ENCODE measurements at regions not wholly inside any gene's neighbourhood (a gene's known extent, or its start where the extent isn't known, plus 50 kb on each side); places are given as distances from the start of the nearest gene placed in this dataset.

DNA sequence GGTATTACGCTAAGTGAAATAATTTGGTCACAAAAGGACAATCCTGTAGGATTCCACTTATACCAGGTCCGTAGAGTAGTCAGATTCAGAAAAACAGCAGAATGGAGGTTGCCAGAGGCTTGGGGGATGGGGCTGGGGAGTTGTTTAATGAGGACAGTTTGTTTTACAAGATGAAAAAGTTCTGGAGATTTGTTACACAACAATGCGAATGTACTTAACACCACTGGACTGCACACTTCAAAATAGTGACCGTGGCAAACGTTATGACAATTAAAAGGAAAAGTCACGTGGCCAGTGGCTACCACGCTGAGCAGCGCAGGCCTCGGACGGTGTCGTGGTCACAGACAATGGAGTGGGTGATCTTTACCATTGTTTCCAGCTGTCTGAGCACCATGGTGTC, 338.1 kb downstream of the SEC14L1 start:
- no peak for DNase-seq

DNA sequence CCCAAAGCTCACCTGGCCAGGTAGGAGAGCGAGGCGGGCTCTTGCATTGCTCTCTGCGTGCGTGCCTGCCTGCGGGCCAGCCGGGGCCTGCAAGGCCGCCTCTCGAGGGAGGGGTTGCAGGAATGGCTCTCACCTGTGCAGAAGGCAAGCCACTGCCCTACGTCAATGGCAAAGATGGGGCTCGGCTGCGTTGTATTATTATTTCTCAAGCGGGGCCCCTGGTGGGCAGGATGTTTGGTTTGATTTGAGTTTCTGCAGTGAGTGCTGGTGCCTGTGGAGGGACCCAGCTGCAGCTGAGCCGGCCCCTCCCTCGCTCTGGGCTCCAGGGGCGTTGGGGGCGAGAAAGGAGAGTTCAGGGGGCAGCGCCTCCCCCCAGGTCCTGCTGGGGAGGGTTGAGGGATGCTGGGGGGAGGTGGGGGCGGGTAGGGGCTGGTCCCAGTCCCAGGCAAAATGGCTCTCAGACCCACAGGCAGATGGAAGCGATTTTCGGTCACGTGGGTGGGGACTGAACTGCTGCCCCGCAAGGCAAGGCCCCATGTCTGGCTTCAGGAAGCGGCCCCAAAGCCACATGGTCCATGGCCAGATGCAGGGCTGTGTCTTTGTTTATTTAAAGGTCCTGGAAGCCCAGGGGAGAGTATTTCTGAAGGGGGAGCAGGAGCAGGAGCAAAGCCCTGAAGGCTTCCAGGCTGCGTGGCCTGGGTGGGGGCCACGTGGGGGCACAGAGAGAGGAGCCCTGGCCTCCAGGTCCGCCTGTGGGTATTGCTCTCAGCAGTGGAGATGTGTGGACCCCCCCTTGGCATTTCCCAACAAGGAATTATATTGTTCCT, 338.8 kb downstream of the SEC14L1 start:
- DNase-seq, result no peak

DNA sequence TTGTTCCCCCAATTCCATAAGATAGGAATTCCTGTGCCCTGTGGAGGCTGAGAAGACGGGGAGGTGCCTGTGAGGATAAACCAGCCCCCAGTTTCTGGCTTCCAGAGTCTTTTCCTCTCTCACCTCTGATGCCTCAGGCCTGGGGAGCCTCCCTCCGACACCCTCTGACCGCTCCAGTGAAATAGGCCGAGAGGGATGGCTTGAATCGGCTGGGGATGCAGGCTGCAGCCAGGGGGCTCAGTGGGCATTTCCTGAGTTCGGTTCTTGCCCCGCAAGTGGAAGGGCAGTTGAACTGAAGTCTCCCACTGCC, 339.4 kb downstream of the SEC14L1 start:
- no peak for DNase-seq

DNA sequence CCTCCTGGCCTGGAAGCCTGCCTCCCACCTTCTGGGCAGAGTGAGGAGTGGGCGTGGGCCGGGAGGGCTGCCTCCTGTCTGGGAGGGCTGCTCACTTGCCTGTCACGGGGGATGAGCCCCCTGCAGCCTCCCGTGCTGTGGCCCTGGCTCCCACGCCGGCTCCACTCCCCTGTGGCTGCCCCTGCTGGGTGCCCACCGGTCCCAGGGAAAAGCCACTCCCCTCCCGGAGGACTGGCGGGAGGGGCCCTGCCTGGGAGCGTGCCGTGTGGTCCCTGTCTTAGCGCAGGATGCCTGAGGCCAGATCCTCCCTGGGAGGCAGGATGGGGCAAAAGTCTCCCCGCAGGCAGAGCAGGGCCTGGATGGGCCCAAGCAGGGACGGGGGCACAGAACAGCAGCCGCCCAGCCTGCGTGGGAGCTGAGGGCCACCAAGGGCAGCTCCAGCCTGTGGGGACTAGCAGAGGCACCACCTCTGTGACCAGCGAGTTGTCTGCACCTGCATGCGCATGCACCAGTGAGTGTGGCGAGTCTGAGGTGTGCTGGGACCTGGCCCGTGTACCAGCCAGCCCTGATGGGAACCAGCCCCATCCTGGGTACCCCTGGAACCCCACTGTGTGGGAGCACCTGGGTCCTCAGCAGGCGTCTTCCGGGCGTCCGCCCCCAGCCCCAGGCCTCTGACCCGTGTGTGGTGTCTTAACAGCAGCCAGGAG, 339.9 kb downstream of the SEC14L1 start:
- DNase-seq, result no peak

DNA sequence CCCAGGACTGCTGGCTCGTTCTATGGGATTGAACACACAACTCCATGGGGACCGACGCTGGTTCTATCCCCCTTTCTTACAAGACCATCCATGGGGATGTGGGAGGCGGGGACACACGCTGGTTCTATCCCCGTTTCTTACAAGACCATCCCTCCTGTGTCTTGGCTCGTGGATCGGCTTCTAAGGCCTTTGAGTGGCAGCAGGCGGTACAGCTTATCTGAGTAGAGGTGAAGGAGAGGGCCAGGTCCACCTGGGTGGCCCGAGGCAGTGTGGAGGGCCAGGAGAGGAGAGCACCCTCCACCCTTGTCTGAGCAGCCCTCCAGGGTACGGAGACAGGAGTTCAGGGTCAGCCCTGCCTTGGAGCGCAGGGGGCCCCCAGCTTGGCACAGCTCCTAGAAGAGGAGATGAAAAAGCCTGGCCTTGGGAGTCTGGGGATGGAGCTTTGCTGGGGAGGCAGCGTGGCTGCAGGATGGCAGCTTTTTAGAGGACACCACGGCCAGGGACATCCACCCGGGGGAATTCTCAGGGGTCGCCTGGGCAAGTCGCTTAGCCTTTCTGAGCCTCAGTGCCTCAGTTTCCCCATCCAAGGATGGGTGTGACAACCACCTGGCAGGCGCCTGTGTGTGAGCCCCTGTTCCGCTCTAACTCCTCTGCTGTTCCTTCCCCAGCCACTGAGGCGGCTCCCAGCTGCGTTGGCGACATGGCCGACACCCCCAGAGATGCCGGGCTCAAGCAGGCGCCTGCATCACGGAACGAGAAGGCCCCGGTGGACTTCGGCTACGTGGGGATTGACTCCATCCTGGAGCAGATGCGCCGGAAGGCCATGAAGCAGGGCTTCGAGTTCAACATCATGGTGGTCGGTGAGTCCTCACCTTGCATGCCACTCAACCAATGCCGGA, 341.0 kb downstream of the SEC14L1 start:
- DNase-seq, result no peak

DNA sequence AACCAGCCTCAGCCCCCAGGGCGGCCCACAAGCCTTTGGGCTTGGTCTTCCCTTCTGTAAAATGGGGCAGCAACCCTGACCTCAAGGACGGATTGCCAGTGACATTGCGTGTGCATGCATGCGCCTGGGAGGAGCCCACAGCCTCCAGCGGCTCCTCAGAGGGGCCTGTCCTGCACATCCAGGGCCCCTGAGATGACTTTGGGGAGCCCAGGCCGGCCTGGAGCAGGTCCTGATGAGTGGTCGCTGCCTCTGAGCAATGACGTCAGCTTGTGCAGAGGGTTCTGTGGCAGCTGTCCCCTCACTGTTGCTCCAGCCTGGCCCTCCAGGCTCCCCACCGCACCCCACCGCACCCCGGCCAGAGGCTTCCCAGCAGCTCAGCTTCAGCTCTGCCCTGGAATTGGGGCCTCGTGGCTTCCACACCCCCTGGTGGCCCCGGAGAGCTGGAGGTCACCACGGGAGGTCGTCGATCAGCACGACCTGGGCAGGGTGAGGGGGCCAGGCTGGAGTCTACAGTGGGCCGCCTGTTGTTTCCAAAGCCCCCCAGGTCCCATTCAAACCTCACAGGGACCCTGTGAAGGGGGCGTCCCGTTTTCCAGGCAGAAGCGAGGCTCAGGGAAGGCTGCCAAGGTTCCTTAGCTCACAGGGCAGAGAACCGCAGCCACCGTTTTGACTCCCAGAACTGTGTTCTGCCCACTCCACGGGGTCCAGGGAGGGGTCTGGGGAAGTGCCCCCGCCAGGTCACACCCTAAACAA, 341.8 kb downstream of the SEC14L1 start:
- no peak for DNase-seq

DNA sequence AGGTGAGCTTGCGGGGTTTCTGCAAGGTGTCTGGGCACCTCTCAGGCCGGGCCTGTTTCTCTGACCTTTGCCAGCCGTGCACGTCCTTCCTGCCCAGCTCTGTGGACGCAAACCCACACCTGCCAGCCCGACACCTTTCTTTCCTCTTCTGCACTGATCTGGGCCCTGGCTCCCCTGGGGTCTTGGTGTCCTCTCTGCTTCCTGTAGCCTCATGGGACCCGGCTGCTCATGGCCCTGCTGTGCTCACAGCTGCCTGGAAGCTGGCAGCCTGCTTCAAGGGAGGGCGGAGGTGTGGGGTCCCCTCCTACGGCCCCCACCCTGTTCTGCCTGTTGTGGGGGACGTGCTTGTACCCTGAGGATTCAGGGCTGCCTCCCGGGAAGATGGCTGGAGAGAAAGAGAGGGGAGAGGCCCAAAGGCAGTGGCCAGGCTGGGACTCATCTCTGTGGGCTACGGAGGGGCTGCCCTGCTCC, 342.4 kb downstream of the SEC14L1 start:
- DNase-seq, result no peak

DNA sequence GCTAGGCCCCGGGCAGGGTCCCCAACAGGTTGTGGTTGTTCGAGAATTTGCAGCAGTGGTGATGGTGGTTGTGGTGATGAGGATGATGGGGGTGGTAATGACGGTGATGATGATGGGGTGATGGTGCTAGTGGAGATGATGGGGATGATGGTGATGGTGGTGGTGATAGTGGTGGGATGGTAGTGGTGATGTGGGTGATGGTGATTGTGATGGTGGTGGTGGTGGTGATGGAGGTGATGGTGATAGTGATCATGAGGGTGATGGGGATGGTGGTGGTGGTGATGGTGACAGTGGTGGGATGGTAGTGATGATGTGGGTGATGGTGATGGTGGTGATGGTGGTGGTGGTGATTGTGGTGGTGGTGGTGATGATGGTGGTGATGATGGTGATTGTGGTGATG, 343.3 kb downstream of the SEC14L1 start:
- no peak for DNase-seq

DNA sequence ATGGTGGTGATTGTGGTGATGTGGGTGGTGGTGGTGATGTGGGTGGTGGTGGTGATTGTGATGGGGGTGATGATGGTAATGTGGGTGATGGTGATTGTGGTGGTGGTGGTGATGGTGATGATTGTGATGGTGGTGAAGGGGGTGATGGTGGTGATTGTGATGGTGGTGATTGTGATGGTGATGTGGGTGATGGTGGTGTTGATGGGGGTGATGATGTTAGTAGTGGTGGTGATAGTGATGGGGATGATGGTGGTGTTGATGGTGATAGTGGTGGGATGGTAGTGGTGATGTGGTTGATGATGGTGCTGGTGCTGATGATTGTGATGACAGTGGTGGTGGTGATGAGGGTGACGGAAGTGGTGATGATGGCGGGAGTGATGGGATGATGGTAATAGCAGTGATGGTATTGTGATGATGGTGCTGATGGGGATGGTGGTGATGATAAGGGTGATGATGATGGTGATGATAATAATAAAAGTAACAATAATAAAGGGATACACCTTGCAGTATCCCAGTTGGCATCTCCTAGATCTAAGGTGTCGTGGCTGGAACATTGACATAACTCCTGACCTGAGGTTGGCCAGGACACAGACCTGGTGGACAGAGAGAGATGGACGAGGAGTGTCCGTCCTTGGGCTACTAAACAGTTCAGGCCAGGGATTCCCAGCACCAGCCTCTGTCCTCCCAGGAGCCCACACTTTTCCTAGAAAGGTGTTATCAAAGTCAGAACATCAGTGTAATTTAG, 344.5 kb downstream of the SEC14L1 start:
- DNase-seq, result peak; percentile 56

DNA sequence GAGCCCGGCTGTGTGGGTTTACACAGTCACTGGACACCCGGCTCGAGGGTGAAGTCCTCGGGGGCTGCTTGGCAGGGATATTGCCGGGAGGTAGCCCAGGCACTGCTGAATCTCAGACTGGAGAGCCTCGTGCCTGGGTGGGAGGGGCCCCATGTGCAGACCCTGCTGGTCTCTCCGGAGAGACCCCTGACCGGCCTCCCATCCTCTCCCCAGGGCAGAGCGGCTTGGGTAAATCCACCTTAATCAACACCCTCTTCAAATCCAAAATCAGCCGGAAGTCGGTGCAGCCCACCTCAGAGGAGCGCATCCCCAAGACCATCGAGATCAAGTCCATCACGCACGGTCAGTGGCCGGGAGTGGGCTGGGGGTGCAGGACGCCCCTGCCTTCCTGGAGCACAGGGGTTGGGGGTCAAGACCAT, 346.5 kb downstream of the SEC14L1 start:
- DNase-seq, result no peak

DNA sequence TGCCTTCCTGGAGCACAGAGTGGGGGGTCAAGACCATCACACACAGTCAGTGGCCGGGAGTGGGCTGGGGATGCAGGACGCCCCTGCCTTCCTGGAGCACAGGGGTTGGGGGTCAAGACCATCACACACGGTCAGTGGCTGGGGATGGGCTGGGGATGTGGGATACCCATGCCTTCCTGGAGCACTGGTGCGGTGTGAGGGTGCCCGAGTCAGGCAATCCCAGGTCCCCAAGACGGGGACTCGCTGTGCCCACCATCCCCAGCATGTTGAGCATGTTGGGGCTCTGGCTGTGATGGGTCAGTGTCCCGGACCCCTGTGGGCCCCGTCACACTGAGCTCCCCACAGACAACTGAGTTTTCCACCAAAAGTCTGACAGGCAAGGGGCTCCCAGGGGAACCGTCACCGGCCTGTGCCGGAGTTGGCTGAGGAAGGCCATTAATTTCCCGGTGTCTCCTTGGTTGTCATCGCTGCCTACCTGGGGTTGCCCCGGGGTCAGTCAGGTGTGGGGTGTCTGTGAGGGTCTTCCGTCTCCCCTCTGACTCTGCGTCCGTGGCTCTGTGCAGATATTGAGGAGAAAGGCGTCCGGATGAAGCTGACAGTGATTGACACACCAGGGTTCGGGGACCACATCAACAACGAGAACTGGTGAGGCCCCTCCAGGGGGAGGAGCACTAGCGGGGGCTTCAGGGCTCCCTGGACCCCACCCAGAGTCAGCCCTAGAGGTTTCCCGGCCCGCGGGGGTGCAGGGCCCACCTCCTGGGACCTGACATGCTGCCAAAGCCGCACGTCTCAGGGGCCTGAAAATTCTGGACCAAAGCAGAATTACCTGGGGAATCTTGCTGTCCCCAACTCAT, 347.1 kb downstream of the SEC14L1 start:
- no peak for DNase-seq

DNA sequence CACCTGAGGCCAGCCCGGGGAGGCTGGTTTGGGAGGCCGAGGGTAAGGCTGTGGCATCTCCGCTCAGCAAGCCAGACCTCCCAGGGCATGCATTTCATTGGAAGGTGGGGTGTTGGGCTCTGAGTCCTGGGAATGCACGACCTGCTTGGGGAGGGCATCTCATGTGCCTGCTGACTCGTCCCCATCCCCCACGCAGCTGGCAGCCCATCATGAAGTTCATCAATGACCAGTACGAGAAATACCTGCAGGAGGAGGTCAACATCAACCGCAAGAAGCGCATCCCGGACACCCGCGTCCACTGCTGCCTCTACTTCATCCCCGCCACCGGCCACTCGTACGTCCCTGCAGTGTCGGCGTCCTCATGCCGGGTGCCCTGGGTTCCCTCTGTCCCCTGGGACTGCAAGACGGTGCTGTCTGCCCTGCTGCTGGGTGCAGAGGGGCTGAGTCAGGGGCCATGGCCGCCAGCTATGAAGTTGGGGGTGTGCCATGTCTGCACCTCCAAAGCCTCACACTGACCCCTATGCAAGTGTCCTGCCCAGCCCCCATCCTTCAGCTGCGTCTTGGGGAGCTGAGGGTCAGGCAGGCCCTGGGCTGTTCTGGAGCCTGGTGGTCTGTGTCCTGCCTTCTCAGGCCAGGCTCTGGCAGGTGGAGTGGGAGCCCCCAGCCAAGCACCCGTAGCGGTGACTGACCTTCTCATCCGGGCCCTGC, 347.9 kb downstream of the SEC14L1 start:
- no peak for DNase-seq

DNA sequence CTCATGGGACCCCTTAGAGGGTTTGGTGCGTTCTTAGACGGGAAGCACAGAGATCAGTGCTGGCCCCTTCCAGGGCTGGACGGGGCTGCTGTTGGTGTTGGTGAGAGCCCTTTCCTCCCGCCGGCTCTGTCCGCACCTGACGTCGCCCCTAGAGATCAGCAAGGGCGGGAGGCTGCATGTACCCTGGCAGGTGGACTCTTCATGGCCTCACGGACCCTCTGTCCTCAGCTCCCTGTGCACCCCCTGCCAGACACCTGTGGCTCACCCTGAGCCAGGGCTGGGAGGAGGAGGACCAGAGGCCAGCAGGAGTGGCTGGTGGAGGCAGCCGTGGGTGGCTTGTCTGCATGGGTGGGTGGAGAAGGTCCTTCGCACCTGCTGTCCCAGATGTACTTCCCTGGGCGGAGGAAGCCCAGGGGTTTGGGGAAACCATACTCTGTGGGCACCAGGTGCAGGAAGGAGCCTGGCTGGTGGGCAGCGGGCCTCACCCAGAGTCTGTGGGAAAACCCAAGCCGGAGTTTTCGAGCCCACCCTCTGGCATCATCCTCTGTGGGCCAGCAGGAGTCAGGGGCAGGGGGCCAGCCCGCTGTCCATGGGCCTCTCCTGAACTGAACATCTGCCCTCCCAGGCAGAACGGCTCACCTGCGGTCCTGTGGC, 348.6 kb downstream of the SEC14L1 start:
- no peak for DNase-seq

DNA sequence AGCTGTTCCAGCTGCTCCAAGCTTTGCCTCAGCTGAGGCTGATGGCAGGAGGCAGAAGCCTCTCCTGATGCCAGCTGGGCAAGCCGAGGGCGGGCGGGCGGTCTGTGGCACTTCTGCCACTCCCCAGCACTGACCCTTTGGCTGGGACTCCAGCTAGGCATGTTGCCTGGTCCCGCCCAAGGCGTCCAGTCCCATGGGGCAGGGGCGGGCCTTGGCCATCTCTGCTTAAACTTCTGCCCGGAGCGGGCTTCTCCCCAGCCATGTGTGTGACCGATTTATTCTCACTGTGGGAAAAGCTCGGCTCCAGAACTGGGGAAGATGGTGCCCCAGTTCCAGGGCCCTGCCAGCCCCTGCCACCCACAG, 349.1 kb downstream of the SEC14L1 start:
- no peak for DNase-seq

DNA sequence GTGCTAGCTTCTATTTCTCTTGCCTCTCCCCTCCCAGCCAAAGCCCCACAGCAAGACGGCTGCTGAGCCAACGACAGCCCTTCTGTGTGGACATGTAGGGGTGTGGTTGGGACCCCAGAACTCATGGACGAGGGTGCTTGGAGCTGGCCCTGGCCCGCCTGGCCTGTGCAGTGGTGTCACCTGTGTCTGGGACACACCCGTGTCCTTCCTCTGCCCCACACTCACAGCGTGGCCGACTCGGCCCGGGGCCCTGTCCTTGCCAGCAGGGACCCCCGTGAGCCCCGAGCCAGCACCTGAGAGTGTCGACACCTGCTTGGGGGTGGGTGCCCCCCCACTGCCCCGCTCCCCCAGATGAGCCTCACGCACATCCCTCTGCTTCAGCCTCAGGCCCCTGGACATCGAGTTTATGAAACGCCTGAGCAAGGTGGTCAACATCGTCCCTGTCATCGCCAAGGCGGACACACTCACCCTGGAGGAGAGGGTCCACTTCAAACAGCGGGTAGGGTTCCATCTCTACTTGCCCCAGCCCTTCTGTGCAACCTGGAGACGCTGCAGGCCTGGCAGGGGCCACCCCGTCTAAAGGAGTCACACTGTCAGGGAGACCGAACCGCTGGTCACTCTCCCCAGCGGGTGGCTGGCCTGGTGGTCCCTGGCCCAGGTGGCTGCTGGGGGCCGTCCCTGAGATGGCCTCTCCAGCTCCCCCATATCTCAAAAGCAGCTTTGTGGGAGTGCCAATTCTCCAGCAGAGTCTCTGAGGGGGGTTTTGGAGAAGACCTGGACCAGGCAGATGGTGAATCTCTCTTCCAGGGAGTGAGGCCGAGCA, 349.8 kb downstream of the SEC14L1 start:
- no peak for DNase-seq

DNA sequence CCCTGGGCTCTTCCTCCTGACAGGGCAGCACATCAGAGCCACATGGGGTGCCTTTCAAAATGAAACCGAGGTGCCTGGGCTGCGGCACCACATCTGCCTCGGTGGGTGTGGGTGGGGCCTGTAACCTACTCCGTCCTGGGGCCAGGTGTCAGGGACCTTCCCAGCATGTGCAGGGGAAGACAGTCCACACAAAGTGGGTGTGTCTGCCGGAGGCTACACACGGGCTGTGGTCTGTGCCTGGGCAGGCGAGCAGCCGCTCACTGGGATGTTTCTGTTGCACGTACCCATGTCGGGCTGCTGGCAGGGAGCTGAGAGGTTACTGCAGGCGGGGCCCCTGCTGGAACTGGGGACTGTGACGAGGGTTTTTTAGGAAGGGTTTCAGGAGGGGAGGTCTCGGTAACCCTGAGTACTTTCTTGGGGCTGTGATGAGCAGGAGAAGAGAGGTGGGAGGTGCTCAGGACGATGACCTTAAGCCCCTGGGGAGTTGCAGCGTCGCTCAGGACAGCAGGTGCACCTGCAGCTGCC, 351.2 kb downstream of the SEC14L1 start:
- DNase-seq, result peak; percentile 36

DNA sequence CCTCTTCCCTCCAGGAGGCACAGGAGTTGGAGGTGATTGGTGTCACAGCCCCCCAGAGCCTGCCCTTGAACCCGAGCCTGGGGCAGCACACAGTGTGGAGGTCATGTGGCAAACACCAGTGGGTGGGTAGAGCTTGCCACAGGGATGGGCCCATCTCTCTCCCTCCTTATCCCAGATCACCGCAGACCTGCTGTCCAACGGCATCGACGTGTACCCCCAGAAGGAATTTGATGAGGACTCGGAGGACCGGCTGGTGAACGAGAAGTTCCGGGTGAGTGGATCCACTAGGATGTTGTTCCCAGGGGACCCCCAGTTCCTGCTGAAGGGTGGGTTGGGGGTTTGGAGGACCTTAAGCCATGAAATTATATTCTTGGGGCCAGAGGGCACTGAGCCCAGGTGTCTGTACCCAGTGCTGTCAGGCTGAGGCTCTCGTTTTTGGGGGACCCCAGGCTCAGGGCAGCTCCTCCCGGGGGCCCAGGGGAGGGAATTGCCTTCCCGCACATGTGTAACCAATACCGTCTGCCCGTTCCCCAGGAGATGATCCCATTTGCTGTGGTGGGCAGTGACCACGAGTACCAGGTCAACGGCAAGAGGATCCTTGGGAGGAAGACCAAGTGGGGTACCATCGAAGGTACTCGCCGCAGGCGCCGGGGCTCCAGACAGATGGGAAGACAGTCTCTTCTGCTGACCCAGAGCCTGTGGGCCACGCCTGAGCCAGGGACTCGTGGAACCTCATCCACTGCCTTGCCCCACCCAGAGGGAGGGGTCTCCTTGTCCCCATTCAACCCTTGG, 351.9 kb downstream of the SEC14L1 start:
- no peak for DNase-seq

Data from CD4-positive, alpha-beta T cell treated with Interleukin-21 for 1 hour (primary cell).